GM10248 (cell line): ENCODE measurements at regions not wholly inside any gene's neighbourhood (a gene's known extent, or its start where the extent isn't known, plus 50 kb on each side); places are given as distances from the start of the nearest gene placed in this dataset.
"Not testable (repeated sequence)": the region's sequence is repeated elsewhere in the genome, so short reads cannot be mapped to it uniquely, and the experiment has no call there.

Experiments used
- CTCF ChIA-PET: fragments of 300-600 bp; sonication (Branson Sonifier 250); formaldehyde crosslinking; extraction: SDS; loops from one replicate; lab custom pipeline; 2021; ENCODE audit warnings: antibody characterized with exemption; lab: Yijun Ruan, JAX
- POLR2A ChIA-PET: fragments of 350-650 bp; sonication (Branson Sonifier 250); formaldehyde crosslinking; extraction: SDS; loops from one replicate; lab custom pipeline; 2020; ENCODE audit warnings: antibody characterized with exemption; lab: Yijun Ruan, JAX
- DNase-seq: peaks from one replicate; pipeline ENCODE4 v3.0.0; 2012; ENCODE audit errors: extremely low spot score
- TF ChIP-seq, protein P1 (sequence below): IDR thresholded peaks from 2 replicates; pipeline ENCODE4 v1.5.1; 2012; ENCODE audit warnings: mild to moderate bottlenecking, low read depth; ENCODE audit errors: extremely low read depth, missing control alignments, control extremely low read depth

DNA sequence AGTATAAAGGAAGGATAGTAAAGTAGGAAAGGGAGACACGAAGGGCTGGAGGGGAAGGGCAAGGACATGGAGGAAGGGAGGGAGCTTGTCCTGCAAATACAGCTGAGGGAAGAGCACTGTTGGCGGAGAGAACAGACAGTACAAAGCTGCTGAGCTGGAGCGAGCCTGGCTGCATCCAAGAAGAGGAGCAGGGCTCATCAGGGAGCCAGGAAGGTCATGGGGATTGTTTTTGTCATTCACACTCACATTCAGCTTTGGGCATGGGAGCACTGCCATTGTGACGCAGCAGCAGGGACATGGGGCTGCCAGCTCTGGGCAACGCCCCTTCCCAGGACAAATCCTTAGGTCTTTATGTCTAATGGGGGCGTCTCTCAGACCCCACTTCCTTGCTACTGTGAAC lies 125.1 kb downstream of the COPS8 start:
- TF ChIP-seq, protein P1, sequence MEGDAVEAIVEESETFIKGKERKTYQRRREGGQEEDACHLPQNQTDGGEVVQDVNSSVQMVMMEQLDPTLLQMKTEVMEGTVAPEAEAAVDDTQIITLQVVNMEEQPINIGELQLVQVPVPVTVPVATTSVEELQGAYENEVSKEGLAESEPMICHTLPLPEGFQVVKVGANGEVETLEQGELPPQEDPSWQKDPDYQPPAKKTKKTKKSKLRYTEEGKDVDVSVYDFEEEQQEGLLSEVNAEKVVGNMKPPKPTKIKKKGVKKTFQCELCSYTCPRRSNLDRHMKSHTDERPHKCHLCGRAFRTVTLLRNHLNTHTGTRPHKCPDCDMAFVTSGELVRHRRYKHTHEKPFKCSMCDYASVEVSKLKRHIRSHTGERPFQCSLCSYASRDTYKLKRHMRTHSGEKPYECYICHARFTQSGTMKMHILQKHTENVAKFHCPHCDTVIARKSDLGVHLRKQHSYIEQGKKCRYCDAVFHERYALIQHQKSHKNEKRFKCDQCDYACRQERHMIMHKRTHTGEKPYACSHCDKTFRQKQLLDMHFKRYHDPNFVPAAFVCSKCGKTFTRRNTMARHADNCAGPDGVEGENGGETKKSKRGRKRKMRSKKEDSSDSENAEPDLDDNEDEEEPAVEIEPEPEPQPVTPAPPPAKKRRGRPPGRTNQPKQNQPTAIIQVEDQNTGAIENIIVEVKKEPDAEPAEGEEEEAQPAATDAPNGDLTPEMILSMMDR, result no peak
- no peak for DNase-seq
- CTCF ChIA-PET, result interaction anchor here (0.8 kb wide), 1 partner anchor 12 kb away, joined by 3 read pairs; no protein-coding TSS in a partner anchor
- POLR2A ChIA-PET, result no interaction called here

DNA sequence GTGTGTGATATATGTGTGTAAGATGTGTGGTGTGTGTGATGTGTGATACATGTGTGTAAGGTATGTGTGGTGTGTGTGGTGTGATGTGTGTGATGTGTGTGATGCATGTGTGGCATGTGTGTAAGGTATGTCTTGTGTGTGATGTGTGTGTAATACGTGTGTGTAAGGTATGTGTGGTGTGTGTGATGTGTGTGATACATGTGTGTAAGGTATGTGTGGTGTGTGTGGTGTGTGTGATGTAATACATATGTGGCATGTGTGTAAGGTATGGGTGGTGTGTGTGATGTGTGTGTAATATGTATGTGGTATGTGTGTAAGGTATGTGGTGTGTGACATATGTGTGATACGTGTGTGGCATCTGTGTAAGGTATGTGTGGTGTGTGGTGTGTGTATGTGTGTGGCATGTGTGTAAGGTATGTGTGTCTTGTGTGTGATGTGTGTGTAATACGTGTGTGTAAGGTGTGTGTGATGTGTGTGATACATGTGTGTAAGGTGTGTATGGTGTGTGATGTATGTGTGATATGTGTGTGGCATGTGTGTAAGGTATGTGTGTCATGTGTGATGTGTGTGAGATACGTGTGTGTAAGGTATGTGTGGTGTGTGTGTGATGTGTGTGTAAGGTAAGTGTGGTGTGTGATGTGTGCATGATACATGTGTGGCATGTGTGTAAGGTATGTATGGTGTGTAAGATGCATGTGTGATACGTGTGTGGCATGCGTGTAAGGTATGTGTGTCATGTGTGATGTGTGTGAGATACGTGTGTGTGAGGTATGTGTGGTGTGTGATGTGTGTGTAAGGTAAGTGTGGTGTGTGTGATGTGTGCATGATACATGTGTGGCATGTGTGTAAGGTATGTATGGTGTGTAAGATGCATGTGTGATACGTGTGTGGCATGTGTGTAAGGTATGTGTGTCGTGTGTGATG lies 126.9 kb downstream of the COPS8 start:
- POLR2A ChIA-PET, DNase-seq, CTCF ChIA-PET: not testable (repeated sequence)

DNA sequence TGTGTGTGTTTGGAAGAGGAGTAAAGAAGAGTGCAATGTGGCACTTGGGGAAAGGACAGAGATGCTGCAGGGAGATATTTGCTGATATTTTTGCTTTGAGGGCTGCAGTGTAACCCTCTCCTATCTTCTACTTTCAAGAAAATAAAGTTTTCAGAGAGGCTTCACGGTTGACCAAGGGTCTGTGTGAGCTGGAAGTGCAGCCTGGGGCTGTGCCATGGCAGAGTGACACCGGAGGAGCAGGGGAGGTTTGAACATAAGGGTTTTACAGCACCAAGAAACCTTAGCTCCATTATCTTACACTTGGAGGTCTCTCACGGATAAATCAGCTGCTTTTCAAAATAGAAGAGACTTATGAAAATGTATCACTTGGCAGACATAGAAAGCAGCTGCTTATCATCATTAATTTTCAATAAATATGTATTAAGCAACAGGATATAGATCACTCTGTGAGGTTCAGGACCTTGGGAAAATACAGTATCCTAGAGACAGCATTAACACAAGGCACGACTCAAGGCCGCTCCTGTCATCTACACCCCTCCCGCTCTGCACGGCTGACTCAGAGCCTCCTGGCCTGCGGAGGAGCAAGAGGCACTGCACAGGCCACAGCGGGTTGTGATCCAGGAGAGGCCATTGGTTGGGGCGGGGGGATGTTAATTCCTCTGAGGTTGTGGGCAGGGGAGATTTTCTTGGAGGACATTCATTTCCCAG lies 127.8 kb downstream of the COPS8 start:
- TF ChIP-seq, protein P1, result no peak
- no peak for DNase-seq
- ChIA-PET POLR2A (no interaction called here), CTCF (no interaction called here)

DNA sequence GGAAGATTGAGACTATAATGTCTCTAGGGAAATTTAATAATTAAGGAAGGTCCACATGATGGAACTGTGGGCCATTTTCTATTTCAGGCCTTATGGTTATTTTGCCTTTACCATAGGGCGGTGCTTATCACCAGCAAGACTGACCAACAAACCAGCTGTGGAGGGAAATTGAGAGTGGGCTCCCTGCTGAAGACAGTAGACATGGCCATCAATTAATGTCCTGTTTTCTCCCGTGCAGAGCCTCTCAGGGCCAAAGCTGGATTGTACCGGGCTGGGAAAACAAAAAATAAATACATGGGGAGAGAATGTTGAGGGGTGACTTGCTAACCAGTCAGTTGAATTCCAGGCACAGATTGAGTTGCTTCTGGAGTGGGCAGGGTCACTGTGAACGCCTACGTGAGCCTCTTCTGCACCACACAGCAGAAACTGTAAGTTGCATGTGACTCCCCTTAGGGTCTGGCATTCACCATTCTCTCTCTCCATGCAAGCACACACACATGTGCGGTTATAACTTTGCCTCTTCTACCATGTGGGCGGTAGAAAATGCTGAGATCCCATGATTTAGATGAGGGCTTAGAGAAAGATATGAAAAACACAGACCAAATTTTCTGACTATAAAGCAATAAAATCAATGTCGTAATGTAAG lies 128.5 kb downstream of the COPS8 start:
- ChIA-PET POLR2A (no interaction called here), CTCF (no interaction called here)
- no peak for DNase-seq
- TF ChIP-seq, protein P1, result no peak

DNA sequence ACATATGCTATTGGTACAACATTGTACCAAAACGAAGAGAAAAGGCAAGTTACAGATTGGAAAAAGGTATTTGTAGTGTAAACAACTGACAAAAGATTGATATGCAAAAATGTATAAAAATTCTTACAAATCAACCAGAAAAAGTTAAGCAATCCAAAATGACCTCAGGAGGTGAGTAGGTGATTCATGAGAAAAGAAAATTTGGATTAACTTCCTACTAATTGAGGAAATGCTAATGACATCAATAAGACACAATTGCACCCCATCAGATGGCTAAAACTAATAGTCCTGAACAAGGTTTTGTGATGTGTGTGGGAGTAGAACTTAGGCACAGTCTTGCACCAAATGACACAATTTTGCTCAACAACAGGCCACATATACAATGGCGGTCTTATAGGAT lies 129.3 kb downstream of the COPS8 start:
- TF ChIP-seq, protein P1, result no peak
- POLR2A ChIA-PET, result no interaction called here
- no peak for DNase-seq
- CTCF ChIA-PET, result no interaction called here

DNA sequence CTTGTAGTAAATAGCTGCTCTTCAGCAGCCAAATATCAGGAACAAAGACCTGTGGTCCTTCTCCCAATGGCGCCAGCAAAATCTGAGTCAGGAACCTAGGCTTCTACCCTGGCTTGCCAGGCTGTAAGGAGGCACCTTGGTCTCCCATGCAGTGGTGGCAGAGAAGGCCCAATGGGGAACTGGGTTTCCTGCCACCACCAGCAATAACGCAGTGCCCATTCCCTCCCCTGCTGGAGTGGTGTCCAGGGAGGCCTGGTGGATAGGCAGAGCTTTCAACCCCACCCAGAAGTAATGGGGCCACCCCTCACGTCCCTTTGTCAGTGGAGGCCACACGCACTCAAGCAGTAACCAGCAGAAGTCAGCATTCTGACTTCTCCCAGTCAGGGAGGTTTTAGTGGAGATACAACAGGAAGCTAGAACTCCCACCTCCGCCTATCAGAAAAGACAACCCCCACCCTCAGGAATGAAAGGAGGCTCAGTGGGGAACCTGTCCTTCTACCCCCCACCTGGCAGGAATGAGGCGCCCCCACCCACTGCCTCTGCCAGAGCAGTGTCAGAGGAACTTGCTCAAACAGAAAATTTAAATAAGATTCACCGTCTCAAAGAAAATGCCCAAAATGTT lies 132.4 kb downstream of the COPS8 start:
- DNase-seq, result no peak
- ChIA-PET CTCF (no interaction called here), POLR2A (no interaction called here)
- TF ChIP-seq, protein P1, result no peak
